Naive thymus-derived CD4-positive, alpha-beta T cell (primary cell): ENCODE measurements at regions not wholly inside any gene's neighbourhood (a gene's known extent, or its start where the extent isn't known, plus 50 kb on each side); places are given as distances from the start of the nearest gene placed in this dataset.

ENCODE experiments used
- ATAC-seq: fragments of 150-1000 bp; cut with Tn5 transposase; 2 replicates; pipeline ENCODE4 v1.10.0; 2021; ENCODE audit warnings: mild to moderate bottlenecking, moderate library complexity
- CTCF ChIA-PET: fragments of 350-600 bp; sonication (Branson Sonifier 250); formaldehyde crosslinking; loops from one replicate; lab custom pipeline; 2021; ENCODE audit warnings: antibody characterized with exemption; lab: Charles Lee
- POLR2A ChIA-PET: fragments of 350-600 bp; sonication (Branson Sonifier 250); formaldehyde crosslinking; loops from one replicate; lab custom pipeline; 2021; ENCODE audit warnings: antibody characterized with exemption, inconsistent platforms; lab: Charles Lee
- DNase-seq, 9 donors: peaks; one replicate each; pipeline versions ENCODE4 v3.0.0 to v3.0.0-alpha.2; 2020 to 2022; ENCODE audit warnings: mixed read lengths in 1 of 9
- H3K27ac ChIP-seq: one replicate; pipeline ENCODE4 v1.7.0; 2013; ENCODE audit warnings: mild to moderate bottlenecking, low read depth, low read length, moderate library complexity
- H3K27me3 ChIP-seq, 2 donors: one replicate each; pipeline ENCODE4 v1.7.0; 2013; ENCODE audit warnings: low read length in 2 of 2, mild to moderate bottlenecking in 2 of 2, moderate library complexity in 2 of 2; ENCODE audit not compliant: control insufficient read depth in 2 of 2, insufficient read depth in 2 of 2
- H3K36me3 ChIP-seq, 3 experiments: 1 replicate in 2 of 3; 2 replicates in 1 of 3; pipeline ENCODE4 v1.7.0; 2013; ENCODE audit warnings: low read length in 3 of 3, mild to moderate bottlenecking in 3 of 3, moderate library complexity in 1 of 3; ENCODE audit not compliant: insufficient read depth in 3 of 3, control insufficient read depth in 2 of 3
- H3K4me1 ChIP-seq, 2 donors: one replicate each; pipeline ENCODE4 v1.7.0; 2013; ENCODE audit warnings: low read length in 2 of 2, mild to moderate bottlenecking in 2 of 2, moderate library complexity in 1 of 2; ENCODE audit not compliant: control insufficient read depth in 2 of 2, insufficient read depth in 2 of 2
- H3K4me3 ChIP-seq: 2 replicates; pipeline ENCODE4 v1.7.0; 2013; ENCODE audit warnings: mild to moderate bottlenecking, low read length
- H3K9me3 ChIP-seq, 3 experiments: 1 replicate in 2 of 3; 2 replicates in 1 of 3; pipeline ENCODE4 v1.7.0; 2013; ENCODE audit warnings: low read length in 3 of 3; ENCODE audit not compliant: control insufficient read depth in 2 of 3
- H3K27ac Mint-ChIP-seq, 9 donors: one replicate each; pipeline ENCODE4 v1.8.0; 2020 to 2022; ENCODE audit warnings: mixed read lengths in 9 of 9, mild to moderate bottlenecking in 8 of 9, moderate library complexity in 5 of 9, inconsistent platforms in 2 of 9
- H3K27me3 Mint-ChIP-seq, 5 donors: one replicate each; pipeline ENCODE4 v1.8.0; 2021 to 2022; ENCODE audit warnings: mixed read lengths in 5 of 5, mild to moderate bottlenecking in 1 of 5
- H3K36me3 Mint-ChIP-seq, 5 donors: one replicate each; pipeline ENCODE4 v1.8.0; 2020 to 2022; ENCODE audit warnings: mixed read lengths in 5 of 5, mild to moderate bottlenecking in 3 of 5, inconsistent platforms in 1 of 5
- H3K4me1 Mint-ChIP-seq, 7 donors: one replicate each; pipeline ENCODE4 v1.8.0; 2020 to 2022; ENCODE audit warnings: mixed read lengths in 7 of 7, mild to moderate bottlenecking in 3 of 7, inconsistent platforms in 1 of 7
- H3K4me3 Mint-ChIP-seq, 10 donors: one replicate each; pipeline ENCODE4 v1.8.0; 2020 to 2022; ENCODE audit warnings: mild to moderate bottlenecking in 10 of 10, mixed read lengths in 10 of 10, moderate library complexity in 6 of 10, inconsistent platforms in 2 of 10
- H3K9me3 Mint-ChIP-seq, 11 donors: one replicate each; pipeline ENCODE4 v1.8.0; 2020 to 2022; ENCODE audit warnings: mixed read lengths in 11 of 11, mild to moderate bottlenecking in 4 of 11, inconsistent platforms in 1 of 11, moderate library complexity in 1 of 11
- intact Hi-C, 2 donors: fragments of 100-400 bp; cut with micrococcal nuclease; formaldehyde crosslinking; loops; one replicate each; pipeline ENCODE4 v1.15.1; 2023

GRCh38 chr12:111076611-111077451, 156.5 kb upstream of the MYL2 start:
- Mint-ChIP-seq H3K4me1 (peaks cover 0 to 40% (median 24%) of the 10 kb centered on the region in 7 donors), H3K4me3 (no peak overlapping the region), H3K36me3 (no peaks in the 10 kb centered on the region), H3K27me3 (peaks cover 0 to 14% (median under 1%) of the 10 kb centered on the region in 5 donors), H3K27ac (no peak overlapping the region), H3K9me3 (peaks cover 0 to under 1% (median 0%) of the 10 kb centered on the region in 11 donors)
- no peaks in the 10 kb centered on the region for H3K9me3 ChIP-seq
- no peak for ATAC-seq
- no peak overlapping the region for H3K4me3 ChIP-seq
- H3K4me1 ChIP-seq = peaks cover 0 to 12% of the 10 kb centered on the region in 2 donors
- H3K36me3 ChIP-seq = no peaks in the 10 kb centered on the region
- intact Hi-C loops = no loop called here
- ChIA-PET POLR2A (no interaction called here), CTCF (interaction anchor here (1.0 kb wide), 1 partner anchor 16 kb away, joined by 4 read pairs; no protein-coding TSS in a partner anchor)
- peak in 1 of 9 donors; percentile 0 for DNase-seq
- H3K27ac ChIP-seq = no peak overlapping the region
- H3K27me3 ChIP-seq = no peaks in the 10 kb centered on the region

- H3K36me3 ChIP-seq = no peaks in the 10 kb centered on the region
- no peak for ATAC-seq
- intact Hi-C loops = no loop called here
- peaks cover 0 to 40% (median 24%) of the 10 kb centered on the region in 7 donors for H3K4me1 Mint-ChIP-seq
- H3K9me3 Mint-ChIP-seq = peaks cover 0 to 1% (median 0%) of the 10 kb centered on the region in 11 donors
- no peak for DNase-seq
- H3K9me3 ChIP-seq = no peaks in the 10 kb centered on the region
- peaks cover 0 to 17% (median 0%) of the 10 kb centered on the region in 5 donors for H3K27me3 Mint-ChIP-seq
- H3K27me3 ChIP-seq = no peaks in the 10 kb centered on the region
- ChIA-PET CTCF (interaction anchor here (1.0 kb wide), 1 partner anchor 17 kb away, joined by 4 read pairs; no protein-coding TSS in a partner anchor), POLR2A (no interaction called here)
- peak overlapping the region in 1 of 9 donors; percentile 56 for H3K27ac Mint-ChIP-seq
- no peak overlapping the region for H3K27ac ChIP-seq
- no peak overlapping the region for H3K4me3 Mint-ChIP-seq
- H3K36me3 Mint-ChIP-seq = no peaks in the 10 kb centered on the region
- no peak overlapping the region for H3K4me3 ChIP-seq
- peaks cover 0 to 12% of the 10 kb centered on the region in 2 donors for H3K4me1 ChIP-seq
These were observed 155.8 kb upstream of the MYL2 start for GRCh38 chr12:111076199-111076598.

GRCh38 chr12:111074965-111075364, 154.6 kb upstream of the MYL2 start:
- Mint-ChIP-seq H3K9me3 (peaks cover 0 to 3% (median 0%) of the 10 kb centered on the region in 11 donors), H3K27me3 (peaks cover 0 to 25% (median 0%) of the 10 kb centered on the region in 5 donors), H3K4me1 (peaks cover 0 to 45% (median 28%) of the 10 kb centered on the region in 7 donors), H3K36me3 (no peaks in the 10 kb centered on the region), H3K4me3 (peak overlapping the region in 3 of 10 donors; percentile 4 to 69 (median 36)), H3K27ac (peak overlapping the region in 3 of 9 donors; percentile 54 to 82 (median 57))
- Histone ChIP-seq H3K27ac (no peak overlapping the region), H3K9me3 (no peaks in the 10 kb centered on the region), H3K27me3 (no peaks in the 10 kb centered on the region), H3K4me1 (peaks cover 0 to 12% of the 10 kb centered on the region in 2 donors), H3K36me3 (no peaks in the 10 kb centered on the region), H3K4me3 (no peak overlapping the region)
- CTCF ChIA-PET = no interaction called here
- POLR2A ChIA-PET = interaction anchor here (1.4 kb wide), 1 partner anchor 18 kb away, joined by 5 read pairs; no protein-coding TSS in a partner anchor
- intact Hi-C loops = loop anchor here in 1 of 2 donors (5.0 kb wide), 1 partner anchor 38 kb away; no protein-coding TSS in a partner anchor
- ATAC-seq (no peak), DNase-seq (no peak)

GRCh38 chr12:111074559-111074958, 154.2 kb upstream of the MYL2 start:
- peaks cover 0 to 3% (median 0%) of the 10 kb centered on the region in 11 donors for H3K9me3 Mint-ChIP-seq
- peaks cover 0 to 25% (median 0%) of the 10 kb centered on the region in 5 donors for H3K27me3 Mint-ChIP-seq
- no peaks in the 10 kb centered on the region for H3K36me3 Mint-ChIP-seq
- no peak overlapping the region for H3K27ac ChIP-seq
- H3K4me1 Mint-ChIP-seq = peaks cover 0 to 46% (median 28%) of the 10 kb centered on the region in 7 donors
- H3K27me3 ChIP-seq = no peaks in the 10 kb centered on the region
- ChIA-PET POLR2A (interaction anchor here (1.4 kb wide), 1 partner anchor 18 kb away, joined by 5 read pairs; no protein-coding TSS in a partner anchor), CTCF (no interaction called here)
- no peaks in the 10 kb centered on the region for H3K9me3 ChIP-seq
- H3K4me3 ChIP-seq = no peak overlapping the region
- peak overlapping the region in 7 of 9 donors; percentile 16 to 87 (median 55) for H3K27ac Mint-ChIP-seq
- ATAC-seq (no peak), DNase-seq (peak in 4 of 9 donors; percentile 18 to 37 (median 27))
- H3K4me1 ChIP-seq = peaks cover 0 to 12% of the 10 kb centered on the region in 2 donors
- intact Hi-C loops = loop anchor here in 1 of 2 donors (5.0 kb wide), 1 partner anchor 37 kb away; no protein-coding TSS in a partner anchor
- peak overlapping the region in 6 of 10 donors; percentile 14 to 69 (median 36) for H3K4me3 Mint-ChIP-seq
- H3K36me3 ChIP-seq = no peaks in the 10 kb centered on the region

- Histone ChIP-seq H3K4me1 (peaks cover 0 to 20% of the 10 kb centered on the region in 2 donors), H3K36me3 (no peaks in the 10 kb centered on the region), H3K4me3 (no peak overlapping the region), H3K27me3 (no peaks in the 10 kb centered on the region), H3K27ac (no peak overlapping the region), H3K9me3 (no peaks in the 10 kb centered on the region)
- ChIA-PET POLR2A (no interaction called here), CTCF (no interaction called here)
- no peak for ATAC-seq
- peaks cover 0 to 26% (median 0%) of the 10 kb centered on the region in 5 donors for H3K27me3 Mint-ChIP-seq
- H3K4me3 Mint-ChIP-seq = no peak overlapping the region
- no peaks in the 10 kb centered on the region for H3K36me3 Mint-ChIP-seq
- H3K9me3 Mint-ChIP-seq = peaks cover 0 to 3% (median 0%) of the 10 kb centered on the region in 11 donors
- H3K4me1 Mint-ChIP-seq = peaks cover 2 to 52% (median 35%) of the 10 kb centered on the region in 7 donors
- peak overlapping the region in 4 of 9 donors; percentile 17 to 46 (median 32) for H3K27ac Mint-ChIP-seq
- intact Hi-C loops = loop anchor here in 1 of 2 donors (5.0 kb wide), 1 partner anchor 36 kb away; no protein-coding TSS in a partner anchor
- no peak for DNase-seq
These were observed 153.0 kb upstream of the MYL2 start for GRCh38 chr12:111073370-111073769.

GRCh38 chr12:111072299-111072698, 151.9 kb upstream of the MYL2 start:
- Histone ChIP-seq H3K36me3 (no peaks in the 10 kb centered on the region), H3K4me1 (peaks cover 0 to 28% of the 10 kb centered on the region in 2 donors), H3K4me3 (no peak overlapping the region), H3K27ac (no peak overlapping the region), H3K27me3 (no peaks in the 10 kb centered on the region), H3K9me3 (no peaks in the 10 kb centered on the region)
- peaks cover 0 to 26% (median 0%) of the 10 kb centered on the region in 5 donors for H3K27me3 Mint-ChIP-seq
- ChIA-PET POLR2A (interaction anchor here (0.6 kb wide), 1 partner anchor 121 kb away, joined by 3 read pairs; no protein-coding TSS in a partner anchor), CTCF (no interaction called here)
- no peak overlapping the region for H3K4me3 Mint-ChIP-seq
- H3K27ac Mint-ChIP-seq = peak overlapping the region in 3 of 9 donors; percentile 19 to 76 (median 41)
- no peak for ATAC-seq
- peaks cover 9 to 57% (median 42%) of the 10 kb centered on the region in 7 donors for H3K4me1 Mint-ChIP-seq
- no peak for DNase-seq
- H3K36me3 Mint-ChIP-seq = no peaks in the 10 kb centered on the region
- intact Hi-C loops = loop anchor here in 1 of 2 donors (5.0 kb wide), 1 partner anchor 35 kb away; no protein-coding TSS in a partner anchor
- peaks cover 0 to 3% (median 0%) of the 10 kb centered on the region in 11 donors for H3K9me3 Mint-ChIP-seq
